Psoas muscle (tissue), 7 donors: ENCODE measurements at regions not wholly inside any gene's neighbourhood (a gene's known extent, or its start where the extent isn't known, plus 50 kb on each side); places are given as distances from the start of the nearest gene placed in this dataset.
"Not testable (repeated sequence)": the region's sequence is repeated elsewhere in the genome, so short reads cannot be mapped to it uniquely, and the experiment has no call there.

Experiments used
- ATAC-seq, 4 donors: fragments of 200-7000 bp; cut with Tn5 transposase; one replicate each; pipeline ENCODE4 v1.9.1; 2020; ENCODE audit warnings: moderate library complexity in 3 of 4, mild to moderate bottlenecking in 2 of 4
- DNase-seq, 2 donors: peaks; one replicate each; pipeline ENCODE4 v3.0.0-alpha.2; 2020
- H3K27ac ChIP-seq: fragments of 200-600 bp; one replicate; pipeline ENCODE4 v1.8.0; 2022
- H3K27me3 ChIP-seq, 3 donors: fragments of 200-600 bp in 1 of 3; one replicate each; pipeline versions ENCODE4 v1.6.1 to v1.8.0; 2013 to 2022; ENCODE audit warnings: low read length in 2 of 3, mild to moderate bottlenecking in 2 of 3, moderate library complexity in 1 of 3; ENCODE audit not compliant: insufficient read depth in 3 of 3
- H3K36me3 ChIP-seq, 2 donors: fragments of 200-600 bp in 1 of 2; one replicate each; pipeline versions ENCODE4 v1.6.1 to v1.8.0; 2013 to 2022; ENCODE audit warnings: low read depth in 1 of 2, mild to moderate bottlenecking in 1 of 2, moderate library complexity in 1 of 2; ENCODE audit not compliant: insufficient read depth in 1 of 2
- H3K4me1 ChIP-seq: fragments of 200-600 bp; one replicate; pipeline ENCODE4 v1.8.0; 2022
- H3K4me3 ChIP-seq: fragments of 200-600 bp; one replicate; pipeline ENCODE4 v1.8.0; 2022; ENCODE audit warnings: mild to moderate bottlenecking
- H3K9me3 ChIP-seq: fragments of 200-600 bp; one replicate; pipeline ENCODE4 v1.8.0; 2022
- WGBS, 3 donors: extraction: QIAGEN DNeasy Blood & Tissue Kit; methylation state at CpG; one replicate each; pipeline versions ENCODE4 v1.1.6 to v1.1.7; 2013; 5-methylcytosine and 5-hydroxymethylcytosine counted together
- intact Hi-C, 2 donors: fragments of 100-400 bp; cut with DNase I; formaldehyde crosslinking; loops; one replicate each; pipeline versions ENCODE4 v1.11.0 to v1.14.2; 2022
- donor health status: healthy with polysubstance abuse.
- donor health status: DM: no; HTN: no; CAD: no; lungs with moderate emphysema.
- donor health status: Bipolar disorder and iron deficiency.
- donor health status: healthy.
- donor health status: DM: yes; HTN: yes; CAD: no.
- donor health status: DM: no; HTN: no; CAD: no.
- donor health status: DM: yes; HTN: yes; CAD: no.

DNA sequence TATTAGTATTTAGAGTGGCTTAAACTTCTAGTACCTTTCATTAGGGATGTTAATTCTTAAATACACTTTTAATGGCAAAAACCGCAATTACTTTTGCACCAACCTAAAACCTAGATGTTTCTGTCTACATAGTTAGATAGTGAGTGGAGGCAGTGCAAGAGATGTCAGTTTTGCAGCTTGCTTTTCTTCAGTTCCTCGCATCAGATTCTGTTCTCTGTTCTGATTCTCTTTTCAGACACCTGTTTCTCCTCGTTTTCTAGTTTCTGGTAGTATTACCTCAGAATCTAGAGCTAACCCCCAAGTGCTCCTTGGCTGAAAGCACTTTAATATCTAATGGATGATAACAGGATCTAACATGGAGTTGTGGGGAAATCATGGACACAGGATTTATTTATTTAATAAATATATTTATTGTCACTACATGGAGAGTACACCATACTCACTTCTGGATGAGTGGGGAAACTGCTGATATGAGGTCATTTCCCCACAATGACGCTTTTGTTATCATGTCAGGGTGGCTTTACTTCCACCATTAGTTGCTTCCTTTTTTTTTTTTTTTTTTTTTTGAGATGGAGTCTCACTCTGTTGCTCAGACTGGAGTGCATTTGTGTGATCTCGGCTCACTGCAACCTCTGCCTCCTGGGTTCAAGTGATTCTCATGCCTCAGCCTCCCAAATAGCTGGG, 184.4 kb downstream of the TP53TG3F start:
- H3K36me3 ChIP-seq, H3K4me1 ChIP-seq, H3K9me3 ChIP-seq, H3K4me3 ChIP-seq, H3K27ac ChIP-seq, ATAC-seq, DNase-seq, H3K27me3 ChIP-seq, intact Hi-C loops: not testable (repeated sequence)
- 49 to 55% (median 51%) methylated on average over 5 of the region's 5 CpGs for WGBS, 3 donors

DNA sequence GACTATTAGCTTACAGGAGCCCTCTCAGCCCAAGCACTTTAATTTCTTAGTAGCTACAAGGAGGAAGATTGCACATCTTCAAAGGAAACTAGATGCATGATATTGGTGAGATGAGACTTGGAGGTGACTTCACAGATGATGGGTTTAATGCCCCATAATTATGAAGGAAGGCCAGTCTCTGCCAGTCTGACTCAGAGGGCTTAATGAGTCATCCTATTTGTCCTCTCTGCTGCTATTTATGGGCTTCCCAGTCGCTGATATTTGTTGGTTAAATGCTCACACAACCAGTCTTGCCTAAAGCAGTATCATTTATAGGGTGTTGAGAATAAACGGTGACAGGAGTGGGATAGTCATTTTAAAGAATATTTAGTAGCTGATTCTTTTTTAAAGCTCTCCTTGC, 187.0 kb downstream of the TP53TG3F start:
- DNase-seq, H3K9me3 ChIP-seq, H3K4me3 ChIP-seq, intact Hi-C loops, H3K36me3 ChIP-seq, H3K4me1 ChIP-seq, H3K27me3 ChIP-seq, H3K27ac ChIP-seq, ATAC-seq: not testable (repeated sequence)
- WGBS, 3 donors: 32 to 40% (median 35%) methylated on average over 2 of the region's 2 CpGs

DNA sequence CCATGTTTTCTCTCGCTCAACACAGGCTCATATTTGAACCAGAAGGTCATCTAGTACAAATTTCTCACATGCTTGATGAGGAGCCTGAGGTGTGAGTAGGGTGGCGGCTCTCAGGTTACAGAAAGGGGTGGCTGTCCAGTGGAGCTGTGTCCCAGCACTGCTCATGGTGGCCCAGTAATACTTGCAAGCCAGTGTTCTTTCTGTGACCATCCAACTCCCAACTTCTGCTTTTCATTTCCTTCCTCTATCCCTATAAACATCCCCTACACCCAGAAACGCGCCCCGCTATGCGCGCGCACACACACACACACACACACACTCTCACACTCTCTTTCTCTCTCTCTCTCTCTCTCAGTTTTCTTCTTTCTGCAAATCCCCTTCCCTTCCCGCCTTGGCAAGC, 196.3 kb downstream of the TP53TG3F start:
- 84 to 91% (median 87%) methylated on average over 5 to 6 of the region's 9 CpGs for WGBS, 3 donors
- H3K4me3 ChIP-seq, H3K4me1 ChIP-seq, intact Hi-C loops, H3K27ac ChIP-seq, H3K27me3 ChIP-seq, H3K36me3 ChIP-seq, H3K9me3 ChIP-seq, ATAC-seq, DNase-seq: not testable (repeated sequence)

DNA sequence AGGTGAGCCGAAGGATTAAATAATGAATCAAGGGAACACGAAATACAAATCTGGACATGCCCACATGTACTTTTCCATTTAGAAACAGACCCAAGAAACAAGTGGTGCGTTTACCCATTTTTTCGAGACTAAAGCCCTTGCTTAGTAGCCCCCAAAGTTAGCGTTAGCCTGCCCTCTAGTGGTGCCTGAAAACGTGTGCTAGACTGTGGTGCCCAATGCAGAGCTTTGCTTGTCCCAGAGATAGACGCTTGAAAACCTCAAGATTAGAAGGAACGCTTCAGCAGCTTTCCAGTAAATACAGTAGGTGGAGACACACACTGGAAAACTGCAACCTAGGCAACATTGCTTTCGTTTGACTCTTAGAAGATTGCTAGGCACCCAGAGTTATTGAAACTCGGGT, 197.0 kb downstream of the TP53TG3F start:
- WGBS, 3 donors: no CpG with 5 or more reads among the region's 10 CpGs
- H3K4me3 ChIP-seq, H3K4me1 ChIP-seq, H3K9me3 ChIP-seq, H3K36me3 ChIP-seq, H3K27ac ChIP-seq, intact Hi-C loops, DNase-seq, H3K27me3 ChIP-seq: not testable (repeated sequence)
- peak in 3 of 4 donors; percentile 53 to 58 (median 53) for ATAC-seq

DNA sequence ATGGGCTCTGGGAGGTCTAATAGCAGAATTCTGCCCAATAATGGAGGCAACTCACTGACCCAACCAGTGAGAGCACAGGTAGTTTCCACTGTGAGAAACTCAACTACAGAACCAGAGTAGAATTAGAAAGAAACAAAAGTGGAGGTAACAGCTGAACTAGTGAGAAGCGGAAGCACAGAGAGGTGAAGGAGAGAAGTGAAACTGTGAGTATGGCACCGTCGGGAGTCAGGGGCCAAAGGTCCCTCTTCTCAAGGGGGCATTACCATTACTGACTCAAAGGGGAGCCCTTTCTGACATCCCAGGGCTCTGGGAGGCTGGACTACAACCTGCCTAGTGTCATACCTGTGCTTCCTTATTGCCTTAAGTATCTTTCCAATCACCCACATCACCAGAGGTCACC, 198.3 kb downstream of the TP53TG3F start:
- WGBS, 3 donors: no CpG with 5 or more reads among the region's 3 CpGs

DNA sequence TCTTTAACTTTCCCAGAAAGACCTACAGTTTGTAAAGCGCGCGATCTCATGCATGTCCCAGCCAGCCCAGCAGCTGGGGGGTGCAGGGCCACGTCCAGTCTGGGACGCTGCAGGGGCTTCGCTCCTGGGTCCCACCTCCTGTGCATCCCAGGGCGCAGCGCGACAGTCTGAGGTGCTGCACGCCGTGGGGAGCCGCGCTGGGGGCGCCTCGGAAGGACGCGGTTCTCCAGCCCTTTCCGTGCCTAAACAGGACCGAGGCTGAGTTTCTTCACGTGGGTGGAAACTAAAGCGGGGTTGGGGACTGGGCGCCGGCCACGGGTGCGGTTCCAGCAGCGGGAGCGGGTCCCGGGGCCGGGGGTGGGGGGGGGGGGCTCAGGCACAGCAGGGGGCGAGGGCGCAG, 221.4 kb downstream of the TP53TG3F start:
- ATAC-seq, H3K36me3 ChIP-seq, H3K27ac ChIP-seq, H3K4me1 ChIP-seq, DNase-seq, H3K4me3 ChIP-seq, intact Hi-C loops, H3K9me3 ChIP-seq, H3K27me3 ChIP-seq: not testable (repeated sequence)
- WGBS, 3 donors: 48 to 55% (median 51%) methylated on average over 20 to 31 of the region's 31 CpGs

More for the DNA sequence above, 198.3 kb downstream of the TP53TG3F start:
- H3K36me3 ChIP-seq, DNase-seq, H3K4me1 ChIP-seq, H3K27ac ChIP-seq, H3K4me3 ChIP-seq, H3K27me3 ChIP-seq, ATAC-seq, H3K9me3 ChIP-seq, intact Hi-C loops: not testable (repeated sequence)

DNA sequence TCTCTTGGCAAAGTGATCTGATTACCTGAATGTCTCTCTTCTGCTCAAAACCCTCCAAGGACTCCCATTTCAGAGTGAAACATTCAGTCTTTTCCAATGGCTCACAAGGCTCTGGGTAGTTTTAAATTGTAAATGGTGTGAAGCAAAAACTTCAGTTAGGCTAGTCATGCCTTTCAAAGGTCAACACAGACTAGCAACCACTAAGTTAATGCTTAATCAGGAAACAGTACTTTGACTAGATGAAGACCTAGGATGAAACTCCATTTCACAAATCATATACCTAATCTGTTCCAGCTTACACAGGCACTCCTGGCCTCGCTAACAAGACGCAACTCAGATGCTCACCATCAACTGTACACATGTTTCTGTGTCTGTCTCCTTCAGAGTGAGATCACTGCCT, 240.9 kb downstream of the TP53TG3F start:
- H3K4me1 ChIP-seq, H3K9me3 ChIP-seq, H3K36me3 ChIP-seq, DNase-seq, H3K4me3 ChIP-seq, H3K27ac ChIP-seq, H3K27me3 ChIP-seq, ATAC-seq, intact Hi-C loops: not testable (repeated sequence)
- 61 to 73% (median 62%) methylated on average over 2 of the region's 2 CpGs for whole genome bisulfite sequencing, 3 donors

DNA sequence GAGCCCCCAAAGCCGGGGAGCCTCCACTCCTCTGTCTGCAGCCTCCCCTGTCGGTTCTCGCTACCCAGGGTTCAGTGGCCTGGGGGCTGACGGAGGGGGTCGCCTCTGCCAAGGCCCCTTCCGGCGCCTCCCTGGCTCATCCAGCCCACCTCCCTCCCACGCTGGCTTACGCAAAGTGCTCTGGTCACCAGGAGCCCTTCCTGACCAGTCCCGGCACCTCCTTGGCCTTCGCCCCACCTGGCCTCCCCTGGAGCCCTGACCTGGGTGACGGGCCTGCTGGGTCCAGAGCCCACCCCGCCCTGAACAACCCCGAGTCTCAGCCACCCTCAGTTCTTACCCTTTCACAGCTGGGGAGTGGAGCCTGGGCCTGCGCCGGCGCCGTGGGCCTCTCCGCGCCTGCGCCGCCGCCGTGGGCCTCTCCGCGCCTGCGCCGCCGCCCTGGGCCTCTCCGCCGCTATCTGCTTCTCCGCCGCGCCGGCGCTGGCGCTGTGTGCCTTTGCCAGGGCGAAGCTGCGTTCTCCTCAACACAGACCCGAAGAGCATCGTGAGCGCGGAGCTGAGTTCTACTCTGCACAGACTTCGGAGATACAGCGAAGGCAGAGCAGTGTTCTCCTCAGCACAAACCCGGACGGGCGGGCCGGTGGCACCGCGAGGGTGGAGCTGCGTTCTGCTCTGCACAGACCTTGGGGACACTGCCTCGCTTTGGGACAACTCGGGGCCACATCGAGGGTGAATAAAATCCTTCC, 247.6 kb downstream of the TP53TG3F start:
- WGBS, 3 donors: 59 to 66% (median 60%) methylated on average over 39 to 48 of the region's 55 CpGs
- ATAC-seq, intact Hi-C loops, H3K36me3 ChIP-seq, H3K4me3 ChIP-seq, H3K27me3 ChIP-seq, H3K4me1 ChIP-seq, H3K9me3 ChIP-seq, H3K27ac ChIP-seq: not testable (repeated sequence)
- peak in 1 of 2 donors; percentile 28 for DNase-seq

DNA sequence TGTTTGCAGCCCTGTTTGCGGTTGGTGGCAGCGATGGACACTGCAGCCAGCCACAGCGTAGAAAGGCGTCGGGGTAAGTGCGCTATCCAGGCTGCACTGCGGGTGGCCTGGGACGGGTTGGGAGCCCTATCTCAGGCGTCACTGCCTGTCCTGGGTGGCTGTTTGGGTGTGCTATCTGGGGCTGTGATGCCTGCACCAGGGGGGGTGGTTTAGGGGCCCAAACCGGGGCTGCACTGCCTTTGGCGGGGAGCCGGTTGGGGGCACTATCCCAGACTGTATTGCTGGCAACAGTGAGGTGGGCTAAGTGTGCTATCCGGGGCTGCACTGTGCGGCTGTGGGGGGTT, 248.2 kb downstream of the TP53TG3F start:
- WGBS, 3 donors: 48 to 57% (median 53%) methylated on average over 12 to 14 of the region's 14 CpGs
- H3K27me3 ChIP-seq, H3K4me1 ChIP-seq, intact Hi-C loops, H3K4me3 ChIP-seq, H3K27ac ChIP-seq, ATAC-seq, DNase-seq, H3K9me3 ChIP-seq, H3K36me3 ChIP-seq: not testable (repeated sequence)

DNA sequence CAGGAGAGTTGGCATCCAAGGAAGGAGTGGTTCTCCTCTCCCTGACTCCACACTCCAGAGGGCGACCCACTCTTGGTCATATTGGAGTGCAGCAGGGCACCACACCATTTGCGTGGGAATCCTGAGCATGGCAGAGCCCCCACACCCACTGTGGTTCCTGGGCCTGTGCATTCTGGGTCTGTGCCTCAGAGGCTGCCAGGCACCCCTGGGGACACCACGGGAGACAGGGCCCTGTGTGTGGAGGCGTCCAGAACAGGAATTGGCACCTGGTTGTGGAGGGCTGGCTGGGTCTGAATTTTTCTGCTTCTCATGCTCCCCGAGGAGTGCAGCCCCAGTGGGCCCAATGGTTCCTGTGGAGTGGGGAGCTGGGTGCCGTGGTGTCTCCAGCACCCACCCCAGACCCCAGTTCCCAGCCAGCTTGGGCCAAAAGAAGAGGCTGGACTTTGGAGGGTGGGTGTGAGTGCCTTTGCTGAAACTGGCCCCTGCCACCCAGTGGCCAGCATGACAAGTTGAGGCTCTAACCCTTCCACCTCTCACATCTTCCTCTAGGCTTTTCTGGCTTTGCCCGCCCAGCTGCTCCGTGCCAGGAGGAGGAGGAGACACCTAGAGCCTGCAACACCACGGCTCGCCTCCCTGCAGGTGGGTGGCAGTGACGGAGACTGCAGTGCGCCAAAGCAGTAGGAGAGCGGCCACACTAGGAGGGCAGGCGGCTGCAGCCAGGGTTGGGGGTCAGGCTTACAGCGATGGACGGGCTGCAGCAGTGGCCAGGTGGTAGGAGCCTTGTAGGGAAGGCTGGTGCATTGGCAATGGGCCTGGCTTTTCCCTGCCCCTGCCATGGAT, 250.7 kb downstream of the TP53TG3F start:
- ATAC-seq, H3K27ac ChIP-seq, H3K9me3 ChIP-seq, intact Hi-C loops, H3K4me3 ChIP-seq, DNase-seq, H3K27me3 ChIP-seq, H3K4me1 ChIP-seq, H3K36me3 ChIP-seq: not testable (repeated sequence)
- 83 to 85% (median 83%) methylated on average over 12 to 16 of the region's 16 CpGs for WGBS, 3 donors

DNA sequence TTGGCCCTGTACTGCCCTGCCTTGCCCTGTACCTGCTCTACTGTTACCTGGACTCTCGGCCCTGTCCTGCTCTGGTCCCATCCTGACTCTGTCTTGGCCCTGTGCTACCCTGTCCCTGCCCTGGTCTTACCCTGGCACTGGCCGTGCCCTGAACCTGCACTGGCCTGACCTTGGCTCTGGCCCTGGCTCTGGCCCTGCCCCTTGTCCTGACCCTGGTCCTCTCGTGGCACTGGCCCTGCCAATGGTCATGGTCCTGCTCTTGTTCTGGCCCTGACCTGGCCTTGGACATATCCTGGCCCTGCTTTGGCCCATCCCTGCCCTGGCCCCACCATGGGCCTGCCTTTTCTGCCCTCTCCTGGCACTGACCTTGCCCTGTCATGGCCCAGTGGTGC, 251.3 kb downstream of the TP53TG3F start:
- DNase-seq, H3K27me3 ChIP-seq, H3K27ac ChIP-seq, H3K36me3 ChIP-seq, H3K4me1 ChIP-seq, ATAC-seq, intact Hi-C loops, H3K4me3 ChIP-seq, H3K9me3 ChIP-seq: not testable (repeated sequence)
- WGBS, 3 donors: 61 to 87% (median 68%) methylated on average over 2 to 3 of the region's 3 CpGs
